HG03565 (cell line): ENCODE measurements at regions not wholly inside any gene's neighbourhood (a gene's known extent, or its start where the extent isn't known, plus 50 kb on each side); places are given as distances from the start of the nearest gene placed in this dataset.
A peak's percentile ranks its signal among the peaks of the same experiment; 100 is the strongest.
"Not testable (repeated sequence)": the region's sequence is repeated elsewhere in the genome, so short reads cannot be mapped to it uniquely, and the experiment has no call there.

Experiments used
- ATAC-seq: cut with Tn5 transposase; IDR thresholded peaks from one replicate; pipeline ENCODE4 v1.9.1; 2021; ENCODE audit warnings: mild to moderate bottlenecking, moderate library complexity; ENCODE audit not compliant: unreplicated experiment

DNA sequence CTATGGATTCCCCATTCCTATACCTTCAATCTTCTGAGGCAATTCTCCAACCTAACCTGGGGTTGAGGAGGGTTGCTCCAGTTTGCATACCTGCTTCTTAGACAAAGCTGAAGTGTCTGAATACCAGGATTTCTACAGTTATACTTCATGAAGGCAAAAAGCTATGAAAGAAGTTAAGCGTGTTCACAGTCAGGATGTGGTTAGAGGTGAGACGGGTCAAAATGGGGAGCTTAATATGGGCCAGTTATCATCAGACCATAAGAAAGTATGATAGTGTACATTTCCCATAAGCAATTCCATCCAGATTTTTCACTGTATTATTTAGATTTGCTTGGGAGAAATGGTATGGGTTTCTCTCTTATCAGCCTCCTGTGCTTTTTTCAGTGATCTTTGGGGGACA, 156.9 kb upstream of the FER start:
- no peak for ATAC-seq

- no peak for ATAC-seq
These were observed 159.4 kb upstream of the FER start for GRCh38 chr5:108588323-108588722.

DNA sequence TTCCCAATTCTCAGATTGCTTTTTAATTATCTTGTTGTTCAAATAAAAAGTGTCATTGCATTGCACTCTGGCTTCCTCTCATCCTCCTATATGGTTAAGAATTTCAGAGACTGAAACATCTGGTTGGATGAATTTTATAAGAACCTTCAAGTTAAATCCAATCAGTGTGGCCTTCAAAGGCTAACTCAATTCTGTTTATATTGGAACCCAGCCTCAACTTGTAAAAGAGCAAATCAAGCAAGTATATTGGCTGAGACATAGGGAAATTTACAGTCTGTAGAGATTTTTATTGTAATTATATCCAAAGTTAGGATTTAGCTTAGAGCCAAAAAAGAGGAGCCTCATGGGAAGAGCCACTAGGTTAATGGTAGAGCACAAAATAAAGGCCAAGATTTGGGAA, 159.9 kb upstream of the FER start:
- ATAC-seq, result no peak

DNA sequence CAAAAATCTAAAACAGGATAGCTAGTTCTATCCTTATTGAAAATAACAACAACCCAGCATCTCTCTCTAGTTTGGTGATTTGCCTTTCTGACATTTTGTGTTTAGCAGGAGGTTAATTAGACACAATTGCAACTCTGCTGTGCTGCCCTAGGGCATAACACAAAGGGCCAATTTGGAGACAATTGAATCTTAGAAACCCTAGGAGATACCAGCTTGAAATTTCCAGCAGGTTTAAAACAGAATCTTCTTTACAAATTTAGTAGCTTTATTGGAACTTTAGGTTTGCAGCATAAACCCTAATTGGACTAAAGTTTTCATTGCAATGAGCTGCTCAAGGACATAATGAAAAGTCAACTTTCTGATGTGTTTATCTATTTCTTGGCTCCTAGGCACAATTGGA, 166.7 kb upstream of the FER start:
- no peak for ATAC-seq

DNA sequence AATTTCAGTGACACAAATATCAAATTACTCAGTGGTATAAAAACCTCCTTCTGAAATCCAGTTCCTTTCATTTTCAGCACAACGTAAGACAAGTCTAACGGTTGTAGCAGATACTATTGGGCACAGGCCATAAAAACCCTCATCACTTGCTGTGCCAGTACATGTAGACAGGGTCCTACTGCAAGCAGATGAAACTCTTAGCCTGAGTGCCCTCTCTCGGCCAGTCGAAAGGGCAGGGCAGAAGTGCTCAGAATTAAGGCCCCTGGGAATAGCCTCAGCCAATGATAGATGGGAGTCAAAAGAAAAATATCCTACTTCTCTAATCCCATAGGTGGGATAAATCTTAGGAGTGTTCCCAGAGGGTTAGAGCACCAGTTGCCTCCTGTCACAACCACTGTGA, 168.5 kb upstream of the FER start:
- no peak for ATAC-seq

DNA sequence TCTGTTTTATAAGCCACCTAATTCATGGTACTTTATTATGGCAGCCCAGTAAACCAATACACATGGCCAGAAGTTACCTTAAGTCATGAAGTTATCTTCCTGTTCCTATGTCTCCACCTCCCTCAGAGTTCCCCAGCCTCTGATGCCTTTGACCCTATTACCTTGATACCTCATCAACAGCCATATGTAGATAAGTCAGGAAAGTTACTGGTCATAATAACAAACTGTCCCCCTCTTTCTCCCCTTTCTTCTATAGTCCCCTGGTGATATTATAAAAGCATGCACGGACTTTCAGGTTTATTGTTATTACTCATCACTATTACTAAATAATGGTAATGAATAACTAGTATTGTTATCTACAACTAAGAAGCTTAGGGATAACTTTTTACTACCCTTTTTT, 168.9 kb upstream of the FER start:
- ATAC-seq, result no peak

DNA sequence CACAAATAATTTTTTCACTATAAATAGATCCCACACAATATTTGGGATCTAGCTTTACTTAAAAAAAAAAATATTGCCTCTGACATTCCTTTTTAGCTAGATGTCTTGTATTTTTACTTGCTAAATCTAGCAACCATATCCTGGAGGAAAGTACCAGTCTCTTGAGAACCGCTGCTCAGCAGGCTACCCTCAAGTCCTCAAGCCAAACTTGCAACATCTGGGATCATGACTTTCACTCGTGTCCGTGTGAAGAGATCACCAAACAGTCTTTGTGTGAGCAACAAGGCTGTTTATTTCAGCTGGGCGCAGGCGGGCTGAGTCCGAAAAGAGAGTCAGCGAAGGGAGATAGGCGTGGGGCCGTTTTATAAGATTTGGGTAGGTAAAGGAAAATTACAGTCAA, 180.3 kb upstream of the FER start:
- no peak for ATAC-seq

- no peak for ATAC-seq
These were observed 182.5 kb upstream of the FBXL17 start for GRCh38 chr5:108564441-108564840.

DNA sequence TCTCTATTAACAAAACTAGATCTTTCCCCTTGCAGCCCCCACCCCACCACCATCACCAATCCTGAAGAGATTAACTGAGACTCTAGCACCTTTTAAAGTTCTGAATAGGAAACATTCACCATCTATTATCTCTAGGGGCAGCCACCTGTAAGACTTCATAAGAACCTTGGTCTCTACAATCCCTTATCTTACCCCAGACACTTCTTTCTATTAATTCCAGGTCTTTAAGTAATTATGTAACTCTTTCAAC, 180.2 kb upstream of the FBXL17 start:
- ATAC-seq, result no peak

- ATAC-seq, result no peak
These were observed 179.7 kb upstream of the FBXL17 start for GRCh38 chr5:108561416-108562204.

- no peak for ATAC-seq
These were observed 178.7 kb upstream of the FBXL17 start for GRCh38 chr5:108560581-108560980.

DNA sequence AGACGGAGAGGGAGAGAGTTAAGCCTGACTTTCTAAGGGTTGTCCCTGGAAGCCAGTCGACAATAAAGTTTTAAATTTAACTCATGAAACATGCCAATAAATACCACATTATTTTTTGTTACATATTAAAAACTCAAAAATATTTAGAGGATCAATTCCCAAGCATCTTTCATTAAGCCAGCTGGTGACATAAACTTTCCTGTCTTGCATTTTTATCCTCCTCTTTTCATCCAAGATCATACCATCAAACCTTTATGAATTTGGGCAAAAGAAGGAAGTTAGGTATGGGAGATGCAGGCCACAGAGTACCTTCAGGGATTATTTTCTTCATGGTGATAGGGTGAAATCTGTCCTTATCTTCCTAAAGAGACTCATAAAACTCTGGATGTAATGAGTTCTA, 178.3 kb upstream of the FBXL17 start:
- ATAC-seq, result no peak

DNA sequence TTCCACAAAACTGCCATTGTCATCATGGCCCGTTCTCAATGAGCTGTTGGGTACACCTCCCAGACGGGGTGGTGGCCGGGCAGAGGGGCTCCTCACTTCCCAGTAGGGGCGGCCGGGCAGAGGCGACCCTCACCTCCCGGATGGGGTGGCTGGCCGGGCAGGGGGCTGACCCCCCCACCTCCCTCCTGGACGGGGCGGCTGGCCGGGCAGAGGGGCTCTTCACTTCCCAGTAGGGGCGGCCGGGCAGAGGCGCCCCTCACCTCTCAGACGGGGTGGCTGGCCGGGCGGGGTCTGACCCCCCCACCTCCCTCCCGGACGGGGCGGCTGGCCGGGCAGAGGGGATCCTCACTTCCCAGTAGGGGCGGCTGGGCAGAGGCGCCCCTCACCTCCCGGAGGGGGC, 176.9 kb upstream of the FBXL17 start:
- ATAC-seq, result not testable (repeated sequence)

- ATAC-seq, result not testable (repeated sequence)
These were observed 176.2 kb upstream of the FBXL17 start for GRCh38 chr5:108558142-108558541.

GRCh38 chr5:108557686-108558085, 175.8 kb upstream of the FBXL17 start:
- ATAC-seq, result no peak

DNA sequence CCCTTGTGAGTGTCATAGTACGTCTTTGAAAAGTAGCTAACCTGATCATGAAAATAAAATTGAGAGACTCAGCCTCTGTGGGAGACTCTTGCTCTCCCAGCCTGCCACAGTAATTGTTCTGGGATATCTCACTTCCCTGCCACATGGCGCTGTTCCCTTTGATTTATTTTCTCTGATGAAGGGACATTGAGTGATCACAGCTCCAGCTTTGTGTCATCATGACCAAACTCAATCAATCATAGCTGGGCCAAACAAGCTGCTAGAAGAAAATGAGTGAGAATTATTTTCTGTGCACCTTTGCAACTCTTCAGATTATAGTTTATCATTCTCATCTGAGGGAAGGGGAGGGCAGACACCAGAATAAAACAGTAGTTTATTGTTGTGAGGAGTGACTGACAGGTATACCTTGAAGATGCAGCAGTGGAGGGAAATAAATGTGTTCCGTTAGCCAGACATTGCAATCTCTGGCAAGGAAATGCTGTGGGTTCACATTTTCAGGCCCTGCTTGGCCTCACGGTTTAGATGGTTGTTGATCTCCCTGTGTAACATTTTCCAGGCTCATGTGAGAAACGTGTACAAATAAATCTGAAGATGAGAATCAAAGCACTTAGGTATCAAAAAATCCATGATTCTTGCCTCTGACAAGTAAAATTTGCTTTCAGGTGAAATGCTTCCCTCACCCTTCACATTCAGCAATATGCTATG, 174.7 kb upstream of the FBXL17 start:
- no peak for ATAC-seq

- no peak for ATAC-seq
These were observed 167.0 kb upstream of the FBXL17 start for GRCh38 chr5:108548684-108549596.

DNA sequence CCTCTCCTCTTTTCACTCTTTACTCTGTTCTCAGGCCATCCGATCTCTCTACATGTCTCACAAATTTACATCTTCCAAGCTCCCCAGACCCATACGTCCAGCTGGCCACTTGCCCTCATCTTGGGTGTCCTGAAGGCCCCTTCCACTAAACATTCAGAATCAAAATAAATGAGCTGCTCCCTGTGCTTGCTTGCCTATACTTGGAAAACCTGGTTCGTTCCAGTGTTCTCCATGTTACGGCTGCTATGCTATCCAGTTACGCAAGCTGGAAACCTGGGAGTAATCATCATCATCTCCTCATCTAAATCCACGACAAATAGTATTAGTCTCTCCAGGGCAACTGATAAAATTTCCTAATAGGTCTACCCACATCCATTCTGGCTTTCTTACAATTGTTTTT, 165.0 kb upstream of the FBXL17 start:
- ATAC-seq, result no peak

- ATAC-seq, result no peak
These were observed 163.4 kb upstream of the FBXL17 start for GRCh38 chr5:108545301-108545700.

GRCh38 chr5:108543486-108543885, 161.6 kb upstream of the FBXL17 start:
- peak; percentile 66 for ATAC-seq

GRCh38 chr5:108541836-108542235, 159.9 kb upstream of the FBXL17 start:
- peak; percentile 53 for ATAC-seq

DNA sequence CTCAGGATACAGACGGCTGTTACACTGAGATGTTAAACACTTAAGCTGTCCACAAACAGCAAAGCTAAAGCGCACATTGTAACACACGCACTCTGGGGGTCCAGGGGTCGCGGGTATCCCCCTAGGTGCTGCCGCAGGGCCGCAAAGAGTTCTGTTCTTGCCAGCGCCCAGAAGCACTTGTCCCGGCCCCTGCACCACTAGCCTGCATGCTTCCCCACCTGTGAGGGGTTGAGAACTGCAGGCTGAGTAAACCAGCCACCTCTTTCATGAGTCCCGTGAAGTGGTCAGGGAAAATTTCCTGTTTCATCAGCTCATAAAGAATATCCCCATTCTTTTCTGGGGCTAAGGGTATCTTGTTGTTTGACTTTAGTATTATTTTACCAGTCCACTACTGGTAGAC, 154.4 kb upstream of the FBXL17 start:
- ATAC-seq, result no peak
